GM13976 (cell line): ENCODE measurements at regions not wholly inside any gene's neighbourhood (a gene's known extent, or its start where the extent isn't known, plus 50 kb on each side); places are given as distances from the start of the nearest gene placed in this dataset.

Source experiments
- DNase-seq: peaks from one replicate; pipeline ENCODE4 v3.0.0; 2012; ENCODE audit warnings: low spot score
- in situ Hi-C: fragments of 300-500 bp; cut with MboI; formaldehyde crosslinking; loops from one replicate; pipeline ENCODE4 v1.12.0; 2022; ENCODE audit warnings: low sequenced_read_pairs, mixed read lengths, inconsistent platforms; ENCODE audit not compliant: unreplicated experiment
- TF ChIP-seq, protein P1 (sequence below): IDR thresholded peaks from 2 replicates; pipeline ENCODE4 v1.5.1; 2012; ENCODE audit warnings: borderline replicate concordance, mild to moderate bottlenecking; ENCODE audit not compliant: insufficient read depth; ENCODE audit errors: extremely low read depth, missing control alignments, control extremely low read depth

DNA sequence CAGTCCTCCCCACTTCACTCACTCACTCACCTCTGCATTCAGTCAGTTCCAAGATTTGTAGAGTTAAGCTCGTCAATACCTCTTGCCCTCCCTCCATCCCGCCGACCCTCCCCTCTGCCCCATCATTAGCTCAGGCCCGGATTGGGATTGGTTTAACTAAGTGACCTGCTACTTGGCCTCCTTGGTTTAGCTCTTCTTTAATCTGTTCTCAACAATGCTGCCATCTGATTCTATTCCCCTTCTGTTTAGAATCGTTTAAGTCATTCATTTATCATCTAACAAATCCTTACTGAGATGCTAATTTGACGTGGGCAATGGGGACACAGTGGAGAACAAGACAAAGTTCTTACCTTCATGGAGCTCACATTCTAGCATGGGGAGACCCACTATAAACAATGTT lies 204.6 kb downstream of the MTX2 start:
- TF ChIP-seq, protein P1, sequence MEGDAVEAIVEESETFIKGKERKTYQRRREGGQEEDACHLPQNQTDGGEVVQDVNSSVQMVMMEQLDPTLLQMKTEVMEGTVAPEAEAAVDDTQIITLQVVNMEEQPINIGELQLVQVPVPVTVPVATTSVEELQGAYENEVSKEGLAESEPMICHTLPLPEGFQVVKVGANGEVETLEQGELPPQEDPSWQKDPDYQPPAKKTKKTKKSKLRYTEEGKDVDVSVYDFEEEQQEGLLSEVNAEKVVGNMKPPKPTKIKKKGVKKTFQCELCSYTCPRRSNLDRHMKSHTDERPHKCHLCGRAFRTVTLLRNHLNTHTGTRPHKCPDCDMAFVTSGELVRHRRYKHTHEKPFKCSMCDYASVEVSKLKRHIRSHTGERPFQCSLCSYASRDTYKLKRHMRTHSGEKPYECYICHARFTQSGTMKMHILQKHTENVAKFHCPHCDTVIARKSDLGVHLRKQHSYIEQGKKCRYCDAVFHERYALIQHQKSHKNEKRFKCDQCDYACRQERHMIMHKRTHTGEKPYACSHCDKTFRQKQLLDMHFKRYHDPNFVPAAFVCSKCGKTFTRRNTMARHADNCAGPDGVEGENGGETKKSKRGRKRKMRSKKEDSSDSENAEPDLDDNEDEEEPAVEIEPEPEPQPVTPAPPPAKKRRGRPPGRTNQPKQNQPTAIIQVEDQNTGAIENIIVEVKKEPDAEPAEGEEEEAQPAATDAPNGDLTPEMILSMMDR = no peak
- DNase-seq = no peak
- in situ Hi-C loops = no loop called here

DNA sequence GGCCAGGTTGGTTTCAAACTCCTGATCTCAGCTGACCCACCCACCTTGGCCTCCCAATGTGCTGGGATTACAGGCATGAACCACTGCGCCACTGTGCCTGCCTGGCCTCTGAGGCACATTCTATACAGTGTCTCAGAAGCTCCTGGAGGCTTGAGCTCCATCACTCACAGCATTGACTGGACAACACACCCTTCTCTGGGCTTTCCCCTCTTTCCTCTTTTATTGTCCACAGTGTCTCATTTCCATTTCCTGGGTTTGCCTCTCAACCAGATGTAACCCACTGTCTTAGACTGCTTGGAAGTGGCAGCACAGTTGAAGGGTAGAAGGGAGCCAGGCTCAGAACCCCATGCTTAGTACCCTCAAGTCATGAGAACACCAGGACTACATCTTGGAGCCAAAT lies 208.1 kb downstream of the MTX2 start:
- in situ Hi-C loops = no loop called here
- no peak for DNase-seq
- TF ChIP-seq, protein P1 = no peak

DNA sequence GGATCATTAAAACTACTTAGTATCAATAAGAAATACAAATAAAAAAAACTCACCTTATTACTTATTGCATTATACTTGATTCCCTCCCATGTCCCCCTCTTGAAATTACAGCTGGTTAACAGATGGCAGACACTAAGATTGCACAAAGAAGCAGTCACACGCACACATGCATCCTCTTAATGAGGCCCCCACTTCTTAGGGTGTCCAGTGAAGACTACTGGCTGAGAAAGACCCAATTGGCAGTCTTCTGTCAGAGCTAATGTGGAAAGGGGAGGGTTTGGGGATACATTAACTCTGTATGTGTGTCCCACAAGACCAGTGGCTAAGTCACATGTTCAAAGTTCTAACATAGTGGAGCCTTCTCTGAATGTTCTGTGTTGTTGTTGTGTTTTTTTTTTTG lies 210.7 kb downstream of the MTX2 start:
- TF ChIP-seq, protein P1 = no peak
- no peak for DNase-seq
- in situ Hi-C loops = no loop called here

DNA sequence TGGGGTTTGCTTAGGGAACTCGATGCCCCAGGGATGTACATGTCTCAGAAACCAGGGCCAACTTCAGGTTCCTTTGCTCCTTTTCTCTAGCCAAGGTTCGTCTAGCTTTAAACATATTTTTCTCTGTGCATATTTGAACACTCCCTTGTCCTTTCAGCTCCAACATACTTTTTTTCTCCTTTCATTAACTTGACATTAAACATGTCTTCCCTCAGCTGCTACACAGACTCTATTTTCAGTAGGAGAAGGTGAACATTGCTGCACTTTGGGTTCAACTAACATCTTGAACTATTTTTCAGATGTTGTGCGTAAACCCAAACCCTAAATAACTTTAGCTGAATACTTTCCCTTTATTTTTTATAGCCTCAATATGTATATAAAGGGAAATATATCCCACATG lies 212.9 kb downstream of the MTX2 start:
- in situ Hi-C loops = no loop called here
- TF ChIP-seq, protein P1 = no peak
- DNase-seq = no peak

DNA sequence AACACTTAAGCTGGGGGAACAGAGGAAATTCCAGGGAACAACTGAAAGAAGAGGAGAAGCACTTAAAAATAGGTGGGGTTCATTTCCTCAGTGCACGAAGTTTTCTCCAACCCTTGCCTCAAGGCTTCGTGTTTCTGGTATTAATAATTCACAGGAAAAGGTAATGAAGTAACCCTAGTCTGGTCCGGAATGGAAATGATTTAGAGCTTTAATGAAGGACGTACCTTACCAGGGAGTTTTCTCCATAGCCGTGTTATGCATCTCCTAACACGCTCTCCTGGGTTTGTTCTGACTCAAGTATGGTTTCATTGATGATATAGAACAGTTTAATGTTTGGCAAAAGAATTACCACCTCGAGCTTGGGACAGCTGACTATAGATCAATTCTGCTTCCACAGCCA lies 214.2 kb downstream of the MTX2 start:
- TF ChIP-seq, protein P1 = no peak
- in situ Hi-C loops = no loop called here
- no peak for DNase-seq

DNA sequence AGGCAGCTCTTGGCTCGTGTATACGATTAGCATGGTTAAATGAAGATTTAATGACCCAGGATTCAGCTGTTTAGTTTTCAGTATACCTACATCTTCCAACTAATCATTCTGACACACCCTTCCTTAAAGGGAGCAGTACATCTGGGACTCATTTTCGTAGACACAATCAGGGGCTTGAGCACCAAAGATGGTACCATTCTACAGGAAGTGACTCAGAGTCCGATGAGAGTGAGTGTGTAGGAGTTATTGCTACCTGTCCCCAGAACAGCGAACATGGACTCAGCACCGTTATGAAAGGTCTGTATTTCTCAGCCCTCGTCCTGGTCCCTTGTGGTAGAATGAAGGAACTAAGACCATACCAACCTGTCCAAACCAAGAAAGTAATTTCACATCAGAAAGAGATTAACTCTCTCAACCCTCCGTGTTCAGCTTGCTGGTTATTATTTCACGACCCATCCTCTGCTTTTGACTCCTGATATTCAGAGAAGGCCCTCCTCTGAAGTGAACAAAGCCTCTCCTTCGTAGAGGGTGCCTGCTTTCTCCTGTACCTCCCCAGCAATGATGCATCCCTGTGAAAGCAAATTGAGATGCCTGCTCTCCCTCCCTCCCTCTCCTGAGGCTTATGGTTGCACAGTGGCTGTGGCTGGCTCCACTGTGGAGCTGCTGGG lies 214.8 kb downstream of the MTX2 start:
- TF ChIP-seq, protein P1 = no peak
- no peak for DNase-seq
- in situ Hi-C loops = no loop called here

DNA sequence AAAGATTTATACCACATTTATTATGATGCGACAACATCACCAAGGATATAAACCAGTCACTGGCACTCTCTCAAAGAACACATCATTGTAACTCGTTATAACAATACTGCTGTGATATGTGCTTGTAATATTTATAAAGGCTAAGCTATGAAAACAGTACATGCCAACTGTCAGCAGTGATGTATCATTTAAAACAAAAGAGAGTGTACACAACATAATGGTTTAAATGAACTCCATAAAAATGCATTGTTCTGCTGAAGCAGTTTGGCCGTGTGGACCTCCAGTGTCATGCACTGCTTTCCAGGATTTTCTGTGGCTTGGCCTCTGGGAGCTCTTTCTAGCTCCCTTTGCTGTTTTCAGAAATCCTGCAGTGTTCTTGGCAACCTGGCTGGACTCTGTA lies 215.6 kb downstream of the MTX2 start:
- in situ Hi-C loops = no loop called here
- DNase-seq = no peak
- TF ChIP-seq, protein P1 = no peak
